Fibroblast of upper back skin (primary cell): ENCODE measurements at regions not wholly inside any gene's neighbourhood (a gene's known extent, or its start where the extent isn't known, plus 50 kb on each side); places are given as distances from the start of the nearest gene placed in this dataset.

ENCODE experiments used
- DNase-seq: peaks from one replicate; pipeline ENCODE4 v3.0.0-alpha.2; 2013

GRCh38 chr6:40340957-40341356 lies 246.2 kb downstream of the LRFN2 start:
- no peak for DNase-seq

- DNase-seq: no peak
Observed at GRCh38 chr6:40340196-40340595, 247.0 kb downstream of the LRFN2 start.

- no peak for DNase-seq
Observed at GRCh38 chr6:40338306-40338705, 248.9 kb downstream of the LRFN2 start.

- no peak for DNase-seq
Observed at GRCh38 chr6:40336940-40337760, 250.0 kb downstream of the LRFN2 start.

- no peak for DNase-seq
Observed at GRCh38 chr6:40336296-40336695, 250.9 kb downstream of the LRFN2 start.

- no peak for DNase-seq
Observed at GRCh38 chr6:40334496-40335270, 252.5 kb downstream of the LRFN2 start.

- DNase-seq: no peak
Observed at GRCh38 chr6:40331545-40331944, 255.6 kb downstream of the LRFN2 start.

GRCh38 chr6:40330301-40330721 lies 256.9 kb downstream of the LRFN2 start:
- no peak for DNase-seq

GRCh38 chr6:40328986-40329545 lies 258.1 kb downstream of the LRFN2 start:
- DNase-seq: no peak

GRCh38 chr6:40328386-40328985 lies 258.7 kb downstream of the LRFN2 start:
- no peak for DNase-seq

GRCh38 chr6:40326714-40327421 lies 260.3 kb downstream of the LRFN2 start:
- DNase-seq: no peak

GRCh38 chr6:40325791-40326190 lies 261.4 kb downstream of the LRFN2 start:
- DNase-seq: no peak

- DNase-seq: no peak
Observed at GRCh38 chr6:40325041-40325440, 262.1 kb downstream of the LRFN2 start.

GRCh38 chr6:40323881-40324634 lies 263.1 kb downstream of the LRFN2 start:
- DNase-seq: no peak

- no peak for DNase-seq
Observed at GRCh38 chr6:40322336-40322735, 264.8 kb downstream of the LRFN2 start.

- DNase-seq: no peak
Observed at GRCh38 chr6:40321616-40322015, 265.5 kb downstream of the LRFN2 start.

GRCh38 chr6:40320947-40321346 lies 266.2 kb downstream of the LRFN2 start:
- no peak for DNase-seq

- no peak for DNase-seq
Observed at GRCh38 chr6:40320441-40320840, 266.7 kb downstream of the LRFN2 start.

- DNase-seq: no peak
Observed at GRCh38 chr6:40319124-40319523, 268.0 kb downstream of the LRFN2 start.

- no peak for DNase-seq
Observed at GRCh38 chr6:40315060-40315459, 272.1 kb downstream of the LRFN2 start.

GRCh38 chr6:40313582-40313981 lies 273.6 kb downstream of the LRFN2 start:
- no peak for DNase-seq
